OCI-LY1 (cell line): ENCODE measurements at regions not wholly inside any gene's neighbourhood (a gene's known extent, or its start where the extent isn't known, plus 50 kb on each side); places are given as distances from the start of the nearest gene placed in this dataset.

ENCODE experiments used
- EZH2 ChIP-seq: fragments of 200-600 bp; sonication (generic), shearing (Covaris generic); IDR thresholded peaks from 2 replicates; pipeline ENCODE4 v1.8.0; 2017; ENCODE audit warnings: borderline replicate concordance, mixed run types, mild to moderate bottlenecking, antibody characterized with exemption, low read length, moderate library complexity, mixed read lengths
- TF ChIP-seq, protein P1 (sequence below): fragments of 200-600 bp; sonication (generic), shearing (Covaris generic); IDR thresholded peaks from 2 replicates; pipeline ENCODE4 v1.5.1; 2017; ENCODE audit warnings: mild to moderate bottlenecking, antibody characterized with exemption, low read length, moderate library complexity, mixed read lengths

DNA sequence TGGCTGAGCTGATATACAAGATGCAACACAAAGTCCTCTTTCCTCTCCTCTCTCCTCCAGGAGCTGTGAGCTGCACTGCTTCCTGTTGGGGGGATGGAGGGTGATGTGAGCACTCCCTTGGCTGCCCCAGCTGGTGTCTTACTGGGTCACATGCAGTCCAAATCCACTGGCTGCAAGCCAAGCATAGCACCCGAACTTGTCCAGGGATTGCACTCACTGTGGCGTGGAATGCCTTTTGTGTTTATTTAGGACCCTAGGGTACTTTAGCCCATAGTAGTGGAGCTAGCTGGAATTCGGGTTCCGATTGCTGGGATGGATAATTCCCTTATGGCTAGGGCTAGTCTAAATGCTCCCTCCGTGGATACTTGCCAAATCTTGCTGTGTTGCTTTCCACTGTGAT is 424.9 kb upstream of the SYT1 start:
- TF ChIP-seq, protein P1, sequence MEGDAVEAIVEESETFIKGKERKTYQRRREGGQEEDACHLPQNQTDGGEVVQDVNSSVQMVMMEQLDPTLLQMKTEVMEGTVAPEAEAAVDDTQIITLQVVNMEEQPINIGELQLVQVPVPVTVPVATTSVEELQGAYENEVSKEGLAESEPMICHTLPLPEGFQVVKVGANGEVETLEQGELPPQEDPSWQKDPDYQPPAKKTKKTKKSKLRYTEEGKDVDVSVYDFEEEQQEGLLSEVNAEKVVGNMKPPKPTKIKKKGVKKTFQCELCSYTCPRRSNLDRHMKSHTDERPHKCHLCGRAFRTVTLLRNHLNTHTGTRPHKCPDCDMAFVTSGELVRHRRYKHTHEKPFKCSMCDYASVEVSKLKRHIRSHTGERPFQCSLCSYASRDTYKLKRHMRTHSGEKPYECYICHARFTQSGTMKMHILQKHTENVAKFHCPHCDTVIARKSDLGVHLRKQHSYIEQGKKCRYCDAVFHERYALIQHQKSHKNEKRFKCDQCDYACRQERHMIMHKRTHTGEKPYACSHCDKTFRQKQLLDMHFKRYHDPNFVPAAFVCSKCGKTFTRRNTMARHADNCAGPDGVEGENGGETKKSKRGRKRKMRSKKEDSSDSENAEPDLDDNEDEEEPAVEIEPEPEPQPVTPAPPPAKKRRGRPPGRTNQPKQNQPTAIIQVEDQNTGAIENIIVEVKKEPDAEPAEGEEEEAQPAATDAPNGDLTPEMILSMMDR, result no peak
- TF ChIP-seq EZH2, result no peak
